HL-60 (cell line): ENCODE measurements at regions not wholly inside any gene's neighbourhood (a gene's known extent, or its start where the extent isn't known, plus 50 kb on each side); places are given as distances from the start of the nearest gene placed in this dataset.

ENCODE experiments used
- DNase-seq, 2 experiments: peaks; one replicate each; pipeline ENCODE4 v3.0.0-alpha.2; 2010 to 2020; ENCODE audit warnings: low read depth in 1 of 2, low spot score in 1 of 2
- H3K27ac ChIP-seq: fragments of 250-450 bp; sonication (Bioruptor Pico); replicated peaks from 2 replicates; pipeline ENCODE4 v1.5.1; 2020; ENCODE audit warnings: mild to moderate bottlenecking, moderate library complexity
- H3K27me3 ChIP-seq: fragments of 250-450 bp; sonication (Bioruptor Pico); 2 replicates; pipeline ENCODE4 v1.5.1; 2021; ENCODE audit warnings: mild to moderate bottlenecking, moderate library complexity; ENCODE audit not compliant: insufficient read depth, poor library complexity, severe bottlenecking
- H3K4me3 ChIP-seq: replicated peaks from 2 replicates; pipeline ENCODE4 v1.5.1; 2011; ENCODE audit warnings: mild to moderate bottlenecking, control low read depth, low read length; ENCODE audit not compliant: insufficient read depth
- CTCF ChIP-seq: IDR thresholded peaks from one replicate; pipeline ENCODE4 v1.5.1; 2011; ENCODE audit warnings: low read length, control low read depth, inconsistent platforms; ENCODE audit not compliant: insufficient read depth
- GABPA ChIP-seq: IDR thresholded peaks from 2 replicates; pipeline ENCODE4 v1.6.1; 2012; ENCODE audit warnings: low read depth
- POLR2AphosphoS5 ChIP-seq: IDR thresholded peaks from 2 replicates; pipeline ENCODE4 v1.6.1; 2012; ENCODE audit warnings: low read depth
- REST ChIP-seq: IDR thresholded peaks from 2 replicates; pipeline ENCODE4 v1.6.1; 2012; ENCODE audit warnings: low read depth; ENCODE audit not compliant: insufficient replicate concordance
- SPI1 ChIP-seq: IDR thresholded peaks from 2 replicates; pipeline ENCODE4 v1.6.1; 2012; ENCODE audit warnings: low read depth, mild to moderate bottlenecking, borderline replicate concordance

- no peak for DNase-seq
- TF ChIP-seq POLR2AphosphoS5: no peak
- TF ChIP-seq REST: no peak
- TF ChIP-seq SPI1: no peak
- no peak for TF ChIP-seq GABPA
- TF ChIP-seq CTCF: no peak
- no peaks in the 10 kb centered on the region for H3K27me3 ChIP-seq
Measured at GRCh38 chr9:89792189-89793123, 187.6 kb downstream of the GADD45G start.

GRCh38 chr9:89793124-89793495 is 188.3 kb downstream of the GADD45G start:
- no peak overlapping the region for H3K27ac ChIP-seq
- TF ChIP-seq POLR2AphosphoS5: no peak
- no peak for TF ChIP-seq GABPA
- no peak for TF ChIP-seq CTCF
- TF ChIP-seq REST: no peak
- H3K4me3 ChIP-seq: no peak overlapping the region

More at GRCh38 chr9:89792189-89793123, 187.6 kb downstream of the GADD45G start:
- no peak overlapping the region for H3K4me3 ChIP-seq
- H3K27ac ChIP-seq: no peak overlapping the region

GRCh38 chr9:89793551-89793950 is 188.7 kb downstream of the GADD45G start:
- Histone ChIP-seq H3K27me3 (no peaks in the 10 kb centered on the region), H3K27ac (no peak overlapping the region), H3K4me3 (no peak overlapping the region)
- TF ChIP-seq POLR2AphosphoS5 (no peak), CTCF (no peak), GABPA (no peak), REST (no peak), SPI1 (no peak)
- DNase-seq: no peak

More at GRCh38 chr9:89793124-89793495, 188.3 kb downstream of the GADD45G start:
- DNase-seq: no peak
- H3K27me3 ChIP-seq: no peaks in the 10 kb centered on the region
